ENCODE measurements at regions not wholly inside any gene's neighbourhood (a gene's known extent, or its start where the extent isn't known, plus 50 kb on each side); places are given as distances from the start of the nearest gene placed in this dataset.

GRCh38 chr19:28706693-28707092 is 506.3 kb downstream of the UQCRFS1 start (continued):
- no peak for TF ChIP-seq SMAD3 (CRISPR knock-in tag; IDR thresholded peaks at IDR 0.05; ENCODE audit: borderline replicate concordance)
- TF ChIP-seq, protein P1, sequence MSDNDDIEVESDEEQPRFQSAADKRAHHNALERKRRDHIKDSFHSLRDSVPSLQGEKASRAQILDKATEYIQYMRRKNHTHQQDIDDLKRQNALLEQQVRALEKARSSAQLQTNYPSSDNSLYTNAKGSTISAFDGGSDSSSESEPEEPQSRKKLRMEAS (CRISPR knock-in tag; IDR thresholded peaks at IDR 0.05) = no peak

GRCh38 chr19:28705008-28705407 is 507.9 kb downstream of the UQCRFS1 start:
- peaks cover 20% of the 10 kb centered on the region for H3K36me3 Mint-ChIP-seq
- DNase-seq (ENCODE audit: low spot score) (no peak), ATAC-seq (peak; percentile 85)
- H3K4me1 Mint-ChIP-seq = no peaks in the 10 kb centered on the region; the same call in 1 of the 2 replicates
- H3K27ac Mint-ChIP-seq = no peak overlapping the region
- CTCF ChIA-PET = interaction anchor here (0.8 to 1.4 kb wide), 3 partner anchors 22 to 95 kb away, joined by 3 to 4 read pairs (median 3); no protein-coding TSS in a partner anchor
- H3K4me3 Mint-ChIP-seq = no peak overlapping the region
- TF ChIP-seq IRF1 (CRISPR knock-in tag; IDR thresholded peaks at IDR 0.05) = no peak
- TF ChIP-seq CREM (CRISPR knock-in tag; IDR thresholded peaks at IDR 0.05) = no peak
- TF ChIP-seq JAZF1 (CRISPR knock-in tag; IDR thresholded peaks at IDR 0.05) = no peak
- no peak for TF ChIP-seq ZNF317 (CRISPR knock-in tag; IDR thresholded peaks at IDR 0.05; ENCODE audit: borderline replicate concordance, low read depth)
- H3K27me3 Mint-ChIP-seq (ENCODE audit: low read depth) = no peaks in the 10 kb centered on the region
- POLR2A ChIA-PET = no interaction called here
- no peaks in the 10 kb centered on the region for H3K9me3 Mint-ChIP-seq

GRCh38 chr19:28703400-28703956 is 509.5 kb downstream of the UQCRFS1 start:
- POLR2A ChIA-PET = no interaction called here
- no peak overlapping the region for H3K4me3 Mint-ChIP-seq
- CTCF ChIA-PET = interaction anchor here (1.7 kb wide), 1 partner anchor 70 kb away, joined by 6 read pairs; no protein-coding TSS in a partner anchor
- no peaks in the 10 kb centered on the region for H3K27me3 Mint-ChIP-seq (ENCODE audit: low read depth)
- peaks cover 20% of the 10 kb centered on the region for H3K36me3 Mint-ChIP-seq
- no peak for ATAC-seq
- no peaks in the 10 kb centered on the region; the same call in 1 of the 2 replicates for H3K4me1 Mint-ChIP-seq
- DNase-seq (ENCODE audit: low spot score) = no peak
- H3K27ac Mint-ChIP-seq = no peak overlapping the region
- no peaks in the 10 kb centered on the region for H3K9me3 Mint-ChIP-seq
- TF ChIP-seq FOXK1 (CRISPR knock-in tag; IDR thresholded peaks at IDR 0.05) = no peak
- no peak for TF ChIP-seq ATF2 (CRISPR knock-in tag; IDR thresholded peaks at IDR 0.05; ENCODE audit: borderline replicate concordance, low read depth)
- TF ChIP-seq NFYB (CRISPR knock-in tag; conservative IDR thresholded peaks at IDR 0.05; ENCODE audit: low read depth) = no peak
- TF ChIP-seq FOXP1 (CRISPR knock-in tag; IDR thresholded peaks at IDR 0.05; ENCODE audit: borderline replicate concordance) = no peak
- TF ChIP-seq, protein P2, sequence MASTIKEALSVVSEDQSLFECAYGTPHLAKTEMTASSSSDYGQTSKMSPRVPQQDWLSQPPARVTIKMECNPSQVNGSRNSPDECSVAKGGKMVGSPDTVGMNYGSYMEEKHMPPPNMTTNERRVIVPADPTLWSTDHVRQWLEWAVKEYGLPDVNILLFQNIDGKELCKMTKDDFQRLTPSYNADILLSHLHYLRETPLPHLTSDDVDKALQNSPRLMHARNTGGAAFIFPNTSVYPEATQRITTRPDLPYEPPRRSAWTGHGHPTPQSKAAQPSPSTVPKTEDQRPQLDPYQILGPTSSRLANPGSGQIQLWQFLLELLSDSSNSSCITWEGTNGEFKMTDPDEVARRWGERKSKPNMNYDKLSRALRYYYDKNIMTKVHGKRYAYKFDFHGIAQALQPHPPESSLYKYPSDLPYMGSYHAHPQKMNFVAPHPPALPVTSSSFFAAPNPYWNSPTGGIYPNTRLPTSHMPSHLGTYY (CRISPR knock-in tag; IDR thresholded peaks at IDR 0.05) = no peak
- no peak for TF ChIP-seq HMGA2 (CRISPR knock-in tag; IDR thresholded peaks at IDR 0.05)
- no peak for TF ChIP-seq IRF1 (CRISPR knock-in tag; IDR thresholded peaks at IDR 0.05)
- TF ChIP-seq, protein P3, sequence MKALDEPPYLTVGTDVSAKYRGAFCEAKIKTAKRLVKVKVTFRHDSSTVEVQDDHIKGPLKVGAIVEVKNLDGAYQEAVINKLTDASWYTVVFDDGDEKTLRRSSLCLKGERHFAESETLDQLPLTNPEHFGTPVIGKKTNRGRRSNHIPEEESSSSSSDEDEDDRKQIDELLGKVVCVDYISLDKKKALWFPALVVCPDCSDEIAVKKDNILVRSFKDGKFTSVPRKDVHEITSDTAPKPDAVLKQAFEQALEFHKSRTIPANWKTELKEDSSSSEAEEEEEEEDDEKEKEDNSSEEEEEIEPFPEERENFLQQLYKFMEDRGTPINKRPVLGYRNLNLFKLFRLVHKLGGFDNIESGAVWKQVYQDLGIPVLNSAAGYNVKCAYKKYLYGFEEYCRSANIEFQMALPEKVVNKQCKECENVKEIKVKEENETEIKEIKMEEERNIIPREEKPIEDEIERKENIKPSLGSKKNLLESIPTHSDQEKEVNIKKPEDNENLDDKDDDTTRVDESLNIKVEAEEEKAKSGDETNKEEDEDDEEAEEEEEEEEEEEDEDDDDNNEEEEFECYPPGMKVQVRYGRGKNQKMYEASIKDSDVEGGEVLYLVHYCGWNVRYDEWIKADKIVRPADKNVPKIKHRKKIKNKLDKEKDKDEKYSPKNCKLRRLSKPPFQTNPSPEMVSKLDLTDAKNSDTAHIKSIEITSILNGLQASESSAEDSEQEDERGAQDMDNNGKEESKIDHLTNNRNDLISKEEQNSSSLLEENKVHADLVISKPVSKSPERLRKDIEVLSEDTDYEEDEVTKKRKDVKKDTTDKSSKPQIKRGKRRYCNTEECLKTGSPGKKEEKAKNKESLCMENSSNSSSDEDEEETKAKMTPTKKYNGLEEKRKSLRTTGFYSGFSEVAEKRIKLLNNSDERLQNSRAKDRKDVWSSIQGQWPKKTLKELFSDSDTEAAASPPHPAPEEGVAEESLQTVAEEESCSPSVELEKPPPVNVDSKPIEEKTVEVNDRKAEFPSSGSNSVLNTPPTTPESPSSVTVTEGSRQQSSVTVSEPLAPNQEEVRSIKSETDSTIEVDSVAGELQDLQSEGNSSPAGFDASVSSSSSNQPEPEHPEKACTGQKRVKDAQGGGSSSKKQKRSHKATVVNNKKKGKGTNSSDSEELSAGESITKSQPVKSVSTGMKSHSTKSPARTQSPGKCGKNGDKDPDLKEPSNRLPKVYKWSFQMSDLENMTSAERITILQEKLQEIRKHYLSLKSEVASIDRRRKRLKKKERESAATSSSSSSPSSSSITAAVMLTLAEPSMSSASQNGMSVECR (CRISPR knock-in tag; IDR thresholded peaks at IDR 0.05; ENCODE audit: borderline replicate concordance) = no peak
- no peak for TF ChIP-seq ATF3 (CRISPR knock-in tag; conservative IDR thresholded peaks at IDR 0.05)
- TF ChIP-seq TEAD4 (CRISPR knock-in tag; IDR thresholded peaks at IDR 0.05) = no peak
- TF ChIP-seq ZNF423 (CRISPR knock-in tag; IDR thresholded peaks at IDR 0.05) = no peak
- TF ChIP-seq, protein P4, sequence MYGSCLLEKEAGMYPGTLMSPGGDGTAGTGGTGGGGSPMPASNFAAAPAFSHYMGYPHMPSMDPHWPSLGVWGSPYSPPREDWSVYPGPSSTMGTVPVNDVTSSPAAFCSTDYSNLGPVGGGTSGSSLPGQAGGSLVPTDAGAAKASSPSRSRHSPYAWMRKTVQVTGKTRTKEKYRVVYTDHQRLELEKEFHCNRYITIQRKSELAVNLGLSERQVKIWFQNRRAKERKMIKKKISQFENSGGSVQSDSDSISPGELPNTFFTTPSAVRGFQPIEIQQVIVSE (CRISPR knock-in tag; IDR thresholded peaks at IDR 0.05; ENCODE audit: borderline replicate concordance) = no peak
- no peak for TF ChIP-seq ZNF317 (CRISPR knock-in tag; IDR thresholded peaks at IDR 0.05; ENCODE audit: borderline replicate concordance, low read depth)
- no peak for TF ChIP-seq PREB (CRISPR knock-in tag; IDR thresholded peaks at IDR 0.05; ENCODE audit: borderline replicate concordance)
- no peak for TF ChIP-seq ZNF671 (CRISPR knock-in tag; IDR thresholded peaks at IDR 0.05)
- TF ChIP-seq, protein P5, sequence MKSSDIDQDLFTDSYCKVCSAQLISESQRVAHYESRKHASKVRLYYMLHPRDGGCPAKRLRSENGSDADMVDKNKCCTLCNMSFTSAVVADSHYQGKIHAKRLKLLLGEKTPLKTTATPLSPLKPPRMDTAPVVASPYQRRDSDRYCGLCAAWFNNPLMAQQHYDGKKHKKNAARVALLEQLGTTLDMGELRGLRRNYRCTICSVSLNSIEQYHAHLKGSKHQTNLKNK (CRISPR knock-in tag; IDR thresholded peaks at IDR 0.05) = no peak

All from WTC11 (cell line).